GM19452 (cell line): ENCODE measurements at regions not wholly inside any gene's neighbourhood (a gene's known extent, or its start where the extent isn't known, plus 50 kb on each side); places are given as distances from the start of the nearest gene placed in this dataset.

Experiments
- ATAC-seq: cut with Tn5 transposase; IDR thresholded peaks from one replicate; pipeline ENCODE4 v1.9.1; 2021; ENCODE audit not compliant: unreplicated experiment

- no peak for ATAC-seq
These were observed 50.9 kb upstream of the PTPN1 start for GRCh38 chr20:50459124-50459918.

GRCh38 chr20:50460115-50460607 is 50.0 kb upstream of the PTPN1 start:
- ATAC-seq, result no peak
